ENCODE measurements at regions not wholly inside any gene's neighbourhood (a gene's known extent, or its start where the extent isn't known, plus 50 kb on each side); places are given as distances from the start of the nearest gene placed in this dataset.

GRCh38 chr5:51843893-51844292, 460.6 kb downstream of the ISL1 start:
- no peaks in the 10 kb centered on the region for H3K36me3 Mint-ChIP-seq (ENCODE audit: low read depth)
- no peak for DNase-seq (ENCODE audit: low read depth, low spot score)
- H3K27me3 Mint-ChIP-seq (ENCODE audit: low read depth) = peaks cover 4% of the 10 kb centered on the region
- TF ChIP-seq, protein P1, sequence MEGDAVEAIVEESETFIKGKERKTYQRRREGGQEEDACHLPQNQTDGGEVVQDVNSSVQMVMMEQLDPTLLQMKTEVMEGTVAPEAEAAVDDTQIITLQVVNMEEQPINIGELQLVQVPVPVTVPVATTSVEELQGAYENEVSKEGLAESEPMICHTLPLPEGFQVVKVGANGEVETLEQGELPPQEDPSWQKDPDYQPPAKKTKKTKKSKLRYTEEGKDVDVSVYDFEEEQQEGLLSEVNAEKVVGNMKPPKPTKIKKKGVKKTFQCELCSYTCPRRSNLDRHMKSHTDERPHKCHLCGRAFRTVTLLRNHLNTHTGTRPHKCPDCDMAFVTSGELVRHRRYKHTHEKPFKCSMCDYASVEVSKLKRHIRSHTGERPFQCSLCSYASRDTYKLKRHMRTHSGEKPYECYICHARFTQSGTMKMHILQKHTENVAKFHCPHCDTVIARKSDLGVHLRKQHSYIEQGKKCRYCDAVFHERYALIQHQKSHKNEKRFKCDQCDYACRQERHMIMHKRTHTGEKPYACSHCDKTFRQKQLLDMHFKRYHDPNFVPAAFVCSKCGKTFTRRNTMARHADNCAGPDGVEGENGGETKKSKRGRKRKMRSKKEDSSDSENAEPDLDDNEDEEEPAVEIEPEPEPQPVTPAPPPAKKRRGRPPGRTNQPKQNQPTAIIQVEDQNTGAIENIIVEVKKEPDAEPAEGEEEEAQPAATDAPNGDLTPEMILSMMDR (conservative IDR thresholded peaks at IDR 0.05) = no peak
- no peak overlapping the region for H3K27ac Mint-ChIP-seq (ENCODE audit: unreplicated experiment)
- H3K4me1 Mint-ChIP-seq = no peaks in the 10 kb centered on the region
- H3K4me3 Mint-ChIP-seq = no peak overlapping the region
- peaks cover 2% of the 10 kb centered on the region for H3K9me3 Mint-ChIP-seq

- peaks cover 2% of the 10 kb centered on the region for H3K9me3 Mint-ChIP-seq
- H3K4me3 Mint-ChIP-seq = no peak overlapping the region
- no peak overlapping the region for H3K27ac Mint-ChIP-seq (ENCODE audit: unreplicated experiment)
Observed at GRCh38 chr5:51846015-51846414, 462.8 kb downstream of the ISL1 start.

GRCh38 chr5:51859624-51860023, 476.4 kb downstream of the ISL1 start:
- H3K36me3 Mint-ChIP-seq (ENCODE audit: low read depth) = no peaks in the 10 kb centered on the region
- no peaks in the 10 kb centered on the region for H3K4me1 Mint-ChIP-seq
- DNase-seq (ENCODE audit: low read depth, low spot score) = no peak
- no peaks in the 10 kb centered on the region for H3K27me3 Mint-ChIP-seq (ENCODE audit: low read depth)
- no peaks in the 10 kb centered on the region for H3K9me3 Mint-ChIP-seq
- no peak overlapping the region for H3K27ac Mint-ChIP-seq (ENCODE audit: unreplicated experiment)
- TF ChIP-seq, protein P1 (conservative IDR thresholded peaks at IDR 0.05) = no peak
- no peak overlapping the region for H3K4me3 Mint-ChIP-seq

More at GRCh38 chr5:51846015-51846414, 462.8 kb downstream of the ISL1 start:
- TF ChIP-seq, protein P1 (conservative IDR thresholded peaks at IDR 0.05) = no peak
- no peak for DNase-seq (ENCODE audit: low read depth, low spot score)
- Mint-ChIP-seq H3K27me3 (ENCODE audit: low read depth) (peaks cover 4% of the 10 kb centered on the region), H3K36me3 (ENCODE audit: low read depth) (no peaks in the 10 kb centered on the region), H3K4me1 (no peaks in the 10 kb centered on the region)

- Mint-ChIP-seq H3K4me1 (no peaks in the 10 kb centered on the region), H3K27ac (ENCODE audit: unreplicated experiment) (no peak overlapping the region), H3K36me3 (ENCODE audit: low read depth) (no peaks in the 10 kb centered on the region), H3K9me3 (no peaks in the 10 kb centered on the region), H3K27me3 (ENCODE audit: low read depth) (no peaks in the 10 kb centered on the region), H3K4me3 (no peak overlapping the region)
- TF ChIP-seq, protein P1 (conservative IDR thresholded peaks at IDR 0.05) = no peak
- no peak for DNase-seq (ENCODE audit: low read depth, low spot score)
Observed at GRCh38 chr5:51860532-51861018, 477.3 kb downstream of the ISL1 start.

GRCh38 chr5:51872144-51872543, 488.9 kb downstream of the ISL1 start:
- Mint-ChIP-seq H3K36me3 (ENCODE audit: low read depth) (peaks cover 5% of the 10 kb centered on the region), H3K4me1 (no peaks in the 10 kb centered on the region)

More at GRCh38 chr5:51872144-51872543, 488.9 kb downstream of the ISL1 start:
- TF ChIP-seq, protein P1 (conservative IDR thresholded peaks at IDR 0.05) = no peak
- no peak overlapping the region for H3K4me3 Mint-ChIP-seq
- H3K27me3 Mint-ChIP-seq (ENCODE audit: low read depth) = no peaks in the 10 kb centered on the region
- H3K9me3 Mint-ChIP-seq = peaks cover 11% of the 10 kb centered on the region
- no peak overlapping the region for H3K27ac Mint-ChIP-seq (ENCODE audit: unreplicated experiment)
- DNase-seq (ENCODE audit: low read depth, low spot score) = no peak

Data from neural crest cell (in vitro differentiated cells).